Stimulated activated CD8-positive, alpha-beta memory T cell treated with anti-CD3 and anti-CD28 coated beads, Interleukin-4, amount 100 ng/mL, for 48 hours (primary cell): ENCODE measurements at regions not wholly inside any gene's neighbourhood (a gene's known extent, or its start where the extent isn't known, plus 50 kb on each side); places are given as distances from the start of the nearest gene placed in this dataset.
A peak's percentile ranks its signal among the peaks of the same experiment; 100 is the strongest.

Experiments
- DNase-seq: peaks from one replicate; pipeline ENCODE4 v3.0.0-alpha.2; 2020

DNA sequence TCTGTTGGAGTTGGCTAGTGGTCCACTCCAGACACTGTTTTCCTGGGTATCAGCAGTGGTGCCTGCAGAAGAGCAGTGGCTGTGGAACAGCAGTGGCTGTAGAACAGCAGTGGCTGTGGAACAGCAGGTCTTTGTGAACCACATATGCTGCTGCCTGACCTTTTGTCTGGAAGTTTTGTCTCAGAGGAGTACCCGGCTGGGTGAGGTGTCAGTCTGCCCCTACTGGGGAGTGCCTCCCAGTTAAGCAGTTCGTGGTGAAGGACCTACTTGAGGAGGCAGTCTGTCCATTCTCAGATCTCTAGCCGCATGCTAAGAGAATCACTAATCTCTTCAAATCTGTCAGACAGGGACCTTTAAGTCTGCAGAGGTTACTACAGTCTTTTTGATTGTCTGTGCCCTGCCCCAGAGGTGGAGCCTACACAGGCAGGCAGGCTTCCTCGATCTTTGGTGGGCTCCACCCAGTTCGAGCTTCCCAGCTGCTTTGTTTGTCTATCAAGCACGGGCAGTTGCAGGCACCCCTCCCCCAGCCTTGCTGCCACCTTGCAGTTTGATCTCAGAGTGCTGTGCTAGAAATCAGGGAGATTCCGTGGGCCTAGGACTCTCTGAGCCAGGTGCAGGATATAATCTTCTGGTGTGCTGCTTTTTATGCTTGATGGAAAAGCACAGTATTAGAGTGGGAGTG, 89.1 kb upstream of the TRIM48 start:
- peak; percentile 10 for DNase-seq
